GM12873 (cell line): ENCODE measurements at regions not wholly inside any gene's neighbourhood (a gene's known extent, or its start where the extent isn't known, plus 50 kb on each side); places are given as distances from the start of the nearest gene placed in this dataset.

ENCODE experiments used
- CTCF ChIP-seq: IDR thresholded peaks from 2 replicates; pipeline ENCODE4 v1.5.1; 2012; ENCODE audit warnings: low read depth, mild to moderate bottlenecking, moderate library complexity, low read length, control low read depth; ENCODE audit not compliant: insufficient read depth; ENCODE audit errors: missing control alignments

- TF ChIP-seq CTCF = no peak
Measured at GRCh38 chr7:25360451-25360850, 132.2 kb upstream of the NPVF start.

GRCh38 chr7:25361387-25361786, 133.1 kb upstream of the NPVF start:
- TF ChIP-seq CTCF = no peak

GRCh38 chr7:25361863-25362262, 133.6 kb upstream of the NPVF start:
- no peak for TF ChIP-seq CTCF

- no peak for TF ChIP-seq CTCF
Measured at GRCh38 chr7:25368599-25369201, 140.4 kb upstream of the NPVF start.

GRCh38 chr7:25369786-25370185, 141.5 kb upstream of the NPVF start:
- TF ChIP-seq CTCF = no peak

- no peak for TF ChIP-seq CTCF
Measured at GRCh38 chr7:25371972-25372371, 143.7 kb upstream of the NPVF start.

- no peak for TF ChIP-seq CTCF
Measured at GRCh38 chr7:25375805-25376600, 147.7 kb upstream of the NPVF start.
